WI38 (cell line): ENCODE measurements at regions not wholly inside any gene's neighbourhood (a gene's known extent, or its start where the extent isn't known, plus 50 kb on each side); places are given as distances from the start of the nearest gene placed in this dataset.

Experiments used
- H3K4me3 ChIP-seq: 2 replicates; pipeline ENCODE4 v1.5.1; 2011; ENCODE audit warnings: low read depth, mild to moderate bottlenecking, control low read depth, low read length
- CTCF ChIP-seq: IDR thresholded peaks from 2 replicates; pipeline ENCODE4 v1.5.1; 2012; ENCODE audit warnings: low read depth, mild to moderate bottlenecking, control low read depth, low read length

GRCh38 chr6:167666571-167667203, 160.0 kb upstream of the AFDN start:
- TF ChIP-seq CTCF = no peak

GRCh38 chr6:167667204-167668018, 159.3 kb upstream of the AFDN start:
- no peak for TF ChIP-seq CTCF
- no peak overlapping the region for H3K4me3 ChIP-seq

More at GRCh38 chr6:167666571-167667203, 160.0 kb upstream of the AFDN start:
- no peak overlapping the region for H3K4me3 ChIP-seq

GRCh38 chr6:167668019-167668753, 158.5 kb upstream of the AFDN start:
- no peak for TF ChIP-seq CTCF
- no peak overlapping the region for H3K4me3 ChIP-seq

- no peak overlapping the region for H3K4me3 ChIP-seq
- TF ChIP-seq CTCF = no peak
Measured at GRCh38 chr6:167668754-167669552, 157.8 kb upstream of the AFDN start.

GRCh38 chr6:167669553-167669849, 157.2 kb upstream of the AFDN start:
- H3K4me3 ChIP-seq = no peak overlapping the region
- no peak for TF ChIP-seq CTCF

GRCh38 chr6:167669870-167670802, 156.6 kb upstream of the AFDN start:
- no peak for TF ChIP-seq CTCF
- no peak overlapping the region for H3K4me3 ChIP-seq
